Esophagus muscularis mucosa (tissue), 4 donors: ENCODE measurements at regions not wholly inside any gene's neighbourhood (a gene's known extent, or its start where the extent isn't known, plus 50 kb on each side); places are given as distances from the start of the nearest gene placed in this dataset.
A peak's percentile ranks its signal among the peaks of the same experiment; 100 is the strongest.

Experiments used
- DNase-seq: peaks from one replicate; pipeline ENCODE4 v3.0.0-alpha.2; 2017; ENCODE audit errors: extremely low spot score
- H3K27ac ChIP-seq, 4 donors: fragments of 200-600 bp; sonication (generic); replicated peaks in 1 of 4; 1 replicate in 3 of 4; 2 replicates in 1 of 4; pipeline ENCODE4 v1.5.1; 2016 to 2019; ENCODE audit warnings: mild to moderate bottlenecking in 1 of 4
- H3K27me3 ChIP-seq, 4 donors: fragments of 200-600 bp; sonication (generic); one replicate each; pipeline versions ENCODE4 v1.5.1 to v1.6.0; 2016 to 2019
- H3K36me3 ChIP-seq, 4 donors: fragments of 200-600 bp; sonication (generic); one replicate each; pipeline ENCODE4 v1.5.1; 2016 to 2019
- H3K4me1 ChIP-seq, 4 donors: fragments of 200-600 bp; sonication (generic); one replicate each; pipeline ENCODE4 v1.5.1; 2016 to 2019
- H3K4me3 ChIP-seq, 4 donors: fragments of 200-600 bp; sonication (generic); 1 replicate in 2 of 4; 2 replicates in 2 of 4; pipeline ENCODE4 v1.5.1; 2016 to 2019; ENCODE audit warnings: mild to moderate bottlenecking in 4 of 4, moderate library complexity in 1 of 4
- H3K9me3 ChIP-seq, 4 donors: fragments of 200-600 bp; sonication (generic); 1 replicate in 3 of 4; 2 replicates in 1 of 4; pipeline ENCODE4 v1.5.1; 2016 to 2019
- EP300 ChIP-seq: sonication (generic); formaldehyde crosslinking; IDR thresholded peaks from one replicate; pipeline ENCODE4 v1.6.1; 2017; ENCODE audit warnings: antibody characterized with exemption
- POLR2A ChIP-seq: fragments of 450-650 bp; IDR thresholded peaks from one replicate; pipeline ENCODE4 v1.6.1; 2017; ENCODE audit warnings: antibody characterized with exemption, moderate library complexity, mild to moderate bottlenecking, low read depth
- POLR2AphosphoS5 ChIP-seq, 2 donors: sonication (generic); formaldehyde crosslinking; IDR thresholded peaks; one replicate each; pipeline ENCODE4 v1.6.1; 2017; ENCODE audit warnings: antibody characterized with exemption in 2 of 2
- WGBS: methylation state at CpG from one replicate; pipeline ENCODE4 v1.1.5; 2018; 5-methylcytosine and 5-hydroxymethylcytosine counted together
- intact Hi-C: fragments of 100-400 bp; cut with DNase I; formaldehyde crosslinking; loops from one replicate; pipeline ENCODE4 v1.15.1; 2023
- TF ChIP-seq, protein P1 (sequence below), 3 experiments: fragments of 200-600 bp in 2 of 3; fragments of 450-650 bp in 1 of 3; sonication (generic) in 2 of 3; IDR thresholded peaks; one replicate each; pipeline ENCODE4 v1.5.1; 2017 to 2019; ENCODE audit warnings: antibody characterized with exemption in 3 of 3, mild to moderate bottlenecking in 2 of 3, moderate library complexity in 1 of 3

DNA sequence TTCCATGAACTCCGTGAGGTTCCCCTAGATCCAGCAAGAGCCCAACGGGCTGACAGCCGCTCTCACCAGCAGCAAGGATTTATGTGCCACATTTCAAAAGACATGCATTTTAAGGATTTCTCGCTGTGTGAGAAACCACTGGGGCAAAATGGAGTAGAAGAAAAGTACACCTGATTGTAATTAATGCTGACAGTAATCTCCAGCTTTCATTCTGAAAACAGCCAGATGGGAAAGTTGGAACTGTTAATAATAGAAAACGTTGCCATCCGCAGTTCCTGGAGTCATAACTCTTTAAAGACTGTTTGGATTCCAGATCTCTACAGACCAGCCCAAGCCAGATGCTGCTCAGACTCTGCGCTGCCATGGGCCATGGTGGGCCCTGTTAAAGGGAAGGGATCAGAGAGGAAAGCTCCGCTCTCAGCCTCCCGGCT lies 216.9 kb upstream of the GLI3 start:
- peak; percentile 90 for DNase-seq

DNA sequence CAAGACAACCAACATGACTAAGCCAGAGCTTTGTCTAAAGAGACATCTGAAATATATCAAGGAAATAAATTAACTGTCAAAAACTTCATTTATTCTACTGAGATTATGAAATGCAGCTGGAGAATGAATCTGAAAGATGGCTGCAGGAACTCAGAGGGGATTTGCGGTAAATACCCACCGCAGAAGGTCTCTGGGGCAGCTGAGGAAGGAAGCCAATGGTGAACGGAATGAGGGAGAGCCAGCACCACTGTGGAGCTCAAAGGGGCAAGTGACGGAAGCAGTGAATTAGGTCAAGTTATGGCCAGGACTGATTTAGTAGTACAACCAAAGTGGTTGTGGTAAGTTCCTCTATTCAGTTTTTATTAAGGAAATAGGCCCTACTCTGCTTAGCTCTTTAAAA lies 215.3 kb upstream of the GLI3 start:
- intact Hi-C loops, result loop anchor here (10.0 kb wide), 1 partner anchor 178 kb away; no protein-coding TSS in a partner anchor
- no peaks in the 10 kb centered on the region for H3K36me3 ChIP-seq
- no peaks in the 10 kb centered on the region for H3K27me3 ChIP-seq
- no peak overlapping the region for H3K4me3 ChIP-seq
- H3K9me3 ChIP-seq, result no peaks in the 10 kb centered on the region
- 62% methylated on average over 4 of the region's 4 CpGs for WGBS
- no peak overlapping the region for H3K27ac ChIP-seq
- peak; percentile 19 for DNase-seq
- peaks cover 0 to 24% (median 16%) of the 10 kb centered on the region in 4 donors for H3K4me1 ChIP-seq
- TF ChIP-seq POLR2A, result no peak
- TF ChIP-seq, protein P1, sequence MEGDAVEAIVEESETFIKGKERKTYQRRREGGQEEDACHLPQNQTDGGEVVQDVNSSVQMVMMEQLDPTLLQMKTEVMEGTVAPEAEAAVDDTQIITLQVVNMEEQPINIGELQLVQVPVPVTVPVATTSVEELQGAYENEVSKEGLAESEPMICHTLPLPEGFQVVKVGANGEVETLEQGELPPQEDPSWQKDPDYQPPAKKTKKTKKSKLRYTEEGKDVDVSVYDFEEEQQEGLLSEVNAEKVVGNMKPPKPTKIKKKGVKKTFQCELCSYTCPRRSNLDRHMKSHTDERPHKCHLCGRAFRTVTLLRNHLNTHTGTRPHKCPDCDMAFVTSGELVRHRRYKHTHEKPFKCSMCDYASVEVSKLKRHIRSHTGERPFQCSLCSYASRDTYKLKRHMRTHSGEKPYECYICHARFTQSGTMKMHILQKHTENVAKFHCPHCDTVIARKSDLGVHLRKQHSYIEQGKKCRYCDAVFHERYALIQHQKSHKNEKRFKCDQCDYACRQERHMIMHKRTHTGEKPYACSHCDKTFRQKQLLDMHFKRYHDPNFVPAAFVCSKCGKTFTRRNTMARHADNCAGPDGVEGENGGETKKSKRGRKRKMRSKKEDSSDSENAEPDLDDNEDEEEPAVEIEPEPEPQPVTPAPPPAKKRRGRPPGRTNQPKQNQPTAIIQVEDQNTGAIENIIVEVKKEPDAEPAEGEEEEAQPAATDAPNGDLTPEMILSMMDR (IDR thresholded peaks at IDR 0.05), result no peak
- TF ChIP-seq POLR2AphosphoS5 (IDR thresholded peaks at IDR 0.05), result no peak
- TF ChIP-seq EP300, result no peak

More for the DNA sequence above, 216.9 kb upstream of the GLI3 start:
- intact Hi-C loops, result loop anchor here (10.0 kb wide), 1 partner anchor 179 kb away; no protein-coding TSS in a partner anchor
- peaks cover 0 to 25% (median 16%) of the 10 kb centered on the region in 4 donors for H3K4me1 ChIP-seq
- WGBS, result 42% methylated on average over 9 of the region's 9 CpGs
- TF ChIP-seq EP300, result no peak
- no peak for TF ChIP-seq POLR2A
- TF ChIP-seq, protein P1 (IDR thresholded peaks at IDR 0.05), result no peak
- no peak for TF ChIP-seq POLR2AphosphoS5 (IDR thresholded peaks at IDR 0.05)
- H3K27me3 ChIP-seq, result no peaks in the 10 kb centered on the region
- H3K4me3 ChIP-seq, result no peak overlapping the region
- H3K36me3 ChIP-seq, result no peaks in the 10 kb centered on the region
- H3K9me3 ChIP-seq, result no peaks in the 10 kb centered on the region
- peak overlapping the region in 1 of 4 donors; percentile 54 for H3K27ac ChIP-seq

DNA sequence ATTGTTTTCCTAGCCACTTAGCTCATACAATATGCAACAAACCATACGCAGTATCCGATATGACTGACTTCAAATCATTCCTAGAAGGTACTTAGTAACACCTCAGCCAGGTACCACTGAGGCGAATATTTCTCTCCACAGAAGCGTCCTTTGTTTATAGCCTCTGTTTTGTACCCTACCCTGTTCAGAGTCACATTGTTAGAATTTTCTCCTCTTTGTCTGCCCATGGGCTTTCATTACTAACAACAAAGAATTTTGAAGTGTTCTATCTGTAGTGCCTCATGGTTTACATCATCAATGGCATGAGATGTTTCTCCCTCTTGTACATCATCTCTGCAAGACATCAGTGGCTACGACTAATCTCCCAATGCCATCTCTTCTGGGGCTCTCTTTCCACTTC lies 212.4 kb upstream of the GLI3 start:
- no peak for TF ChIP-seq EP300
- TF ChIP-seq, protein P1 (IDR thresholded peaks at IDR 0.05), result no peak
- TF ChIP-seq POLR2AphosphoS5 (IDR thresholded peaks at IDR 0.05), result no peak
- no peak for TF ChIP-seq POLR2A
- DNase-seq, result no peak
- Histone ChIP-seq H3K36me3 (no peaks in the 10 kb centered on the region), H3K4me3 (no peak overlapping the region), H3K27me3 (no peaks in the 10 kb centered on the region), H3K9me3 (peaks cover 0 to 2% (median 0%) of the 10 kb centered on the region in 4 donors), H3K4me1 (peaks cover 0 to 13% (median 12%) of the 10 kb centered on the region in 4 donors), H3K27ac (no peak overlapping the region)
- intact Hi-C loops, result no loop called here
- WGBS, result 88% methylated on average over 5 of the region's 5 CpGs

DNA sequence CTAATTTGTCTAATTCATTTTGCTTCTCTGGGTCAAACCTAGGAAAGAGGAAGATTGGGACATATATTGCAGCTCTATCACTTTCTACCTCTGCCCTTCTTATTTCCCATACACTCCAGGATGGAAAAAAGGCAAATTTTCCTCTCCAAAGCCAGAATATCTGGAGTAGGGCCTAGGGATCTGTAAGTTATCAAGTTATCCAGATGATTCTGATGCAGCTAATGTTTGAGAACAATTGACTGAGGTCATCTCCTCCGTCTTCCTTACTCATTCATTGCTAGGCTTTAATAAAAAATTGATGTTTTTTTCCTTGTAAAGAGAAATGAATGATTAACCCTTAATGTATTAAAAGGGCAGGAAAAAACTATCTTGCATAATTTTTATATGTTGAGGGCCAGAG lies 211.9 kb upstream of the GLI3 start:
- H3K4me3 ChIP-seq, result no peak overlapping the region
- no peak overlapping the region for H3K27ac ChIP-seq
- 68% methylated on average over 1 of the region's 1 CpG for WGBS
- no peaks in the 10 kb centered on the region for H3K36me3 ChIP-seq
- peaks cover 0 to 8% (median 6%) of the 10 kb centered on the region in 4 donors for H3K4me1 ChIP-seq
- H3K9me3 ChIP-seq, result peaks cover 0 to 2% (median 0%) of the 10 kb centered on the region in 4 donors
- DNase-seq, result no peak
- H3K27me3 ChIP-seq, result no peaks in the 10 kb centered on the region
- TF ChIP-seq, protein P1 (IDR thresholded peaks at IDR 0.05), result no peak
- TF ChIP-seq POLR2A (no peak), EP300 (no peak), POLR2AphosphoS5 (IDR thresholded peaks at IDR 0.05) (no peak)
- intact Hi-C loops, result no loop called here

DNA sequence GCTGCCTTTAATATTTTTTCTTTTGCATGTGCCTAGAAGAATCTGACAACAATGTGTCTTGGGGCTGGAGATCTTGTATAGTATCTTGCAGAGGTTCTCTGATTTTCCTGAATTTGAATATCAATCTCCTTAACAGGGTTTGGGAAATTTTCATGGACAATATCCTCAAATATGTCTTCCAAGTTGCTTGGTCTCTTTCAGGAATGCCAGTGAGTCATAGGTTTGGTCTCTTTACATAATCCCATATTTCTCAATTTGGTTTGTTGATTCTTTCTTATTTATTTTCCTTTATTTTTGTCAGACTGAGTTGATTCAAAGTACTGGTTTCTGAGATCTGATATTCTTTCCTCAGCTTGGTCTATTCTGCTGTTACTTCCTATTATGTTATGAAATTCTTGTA lies 208.7 kb upstream of the GLI3 start:
- TF ChIP-seq POLR2AphosphoS5 (IDR thresholded peaks at IDR 0.05) (no peak), POLR2A (no peak), EP300 (no peak)
- TF ChIP-seq, protein P1 (IDR thresholded peaks at IDR 0.05), result no peak
- Histone ChIP-seq H3K9me3 (peaks cover 0 to 2% (median 0%) of the 10 kb centered on the region in 4 donors), H3K4me3 (no peak overlapping the region), H3K4me1 (no peaks in the 10 kb centered on the region), H3K36me3 (no peaks in the 10 kb centered on the region), H3K27ac (no peak overlapping the region), H3K27me3 (no peaks in the 10 kb centered on the region)
- intact Hi-C loops, result no loop called here
- no peak for DNase-seq
